ENCODE measurements at regions not wholly inside any gene's neighbourhood (a gene's known extent, or its start where the extent isn't known, plus 50 kb on each side); places are given as distances from the start of the nearest gene placed in this dataset.
"Not testable (repeated sequence)": the region's sequence is repeated elsewhere in the genome, so short reads cannot be mapped to it uniquely, and the experiment has no call there.

DNA sequence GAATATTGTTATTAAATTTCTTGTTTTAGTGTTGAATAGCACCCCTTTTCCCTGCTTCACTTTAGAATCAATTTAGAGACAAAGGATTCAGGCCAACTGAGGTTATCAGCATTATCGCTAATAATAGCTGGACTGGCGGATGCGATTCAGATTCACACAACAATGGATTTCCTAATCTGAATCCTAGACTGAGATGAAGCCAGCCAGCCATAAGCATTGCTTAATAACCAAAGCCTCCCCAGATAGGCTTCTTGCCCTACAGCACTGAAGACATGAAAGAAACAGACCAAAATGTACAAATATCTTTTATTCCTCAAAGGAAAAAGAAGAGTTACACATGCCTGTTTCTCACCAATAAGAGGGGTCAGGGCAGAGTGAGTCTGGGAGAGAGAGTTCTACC is 94.0 kb upstream of the FBXO28 start:
- ATAC-seq (replicated peaks in 6 of 8); in situ Hi-C loops (cut with MboI; ENCODE audit: low pct_unique_long_range_greater_than_20kb in 2 of 9, low sequenced_read_pairs in 9 of 9, unreplicated experiment in 9 of 9); H3K4me1 ChIP-seq (replicated peaks in 1 of 2); H3K27ac ChIP-seq; H3K4me3 ChIP-seq: not testable (repeated sequence)
- WGBS, 10 experiments, result no CpG with 5 or more reads among the region's 3 CpGs

GRCh38 chr1:224015782-224016181 is 98.1 kb upstream of the FBXO28 start:
- 82 to 100% (median 95%) methylated on average over 2 to 8 of the region's 8 CpGs for WGBS, 10 experiments
- H3K4me1 ChIP-seq (replicated peaks in 1 of 2); ATAC-seq (replicated peaks in 6 of 8); H3K27ac ChIP-seq; H3K4me3 ChIP-seq; in situ Hi-C loops (cut with MboI; ENCODE audit: low pct_unique_long_range_greater_than_20kb in 2 of 9, low sequenced_read_pairs in 9 of 9, unreplicated experiment in 9 of 9): not testable (repeated sequence)

- Histone ChIP-seq H3K4me1 (replicated peaks in 1 of 2) (no peaks in the 10 kb centered on the region), H3K4me3 (no peak overlapping the region), H3K27ac (no peak overlapping the region)
- in situ Hi-C loops (cut with MboI; ENCODE audit: low pct_unique_long_range_greater_than_20kb in 2 of 9, low sequenced_read_pairs in 9 of 9, unreplicated experiment in 9 of 9), result no loop called here
- 73 to 86% (median 81%) methylated on average over 6 to 7 of the region's 7 CpGs for WGBS, 10 experiments
- ATAC-seq (replicated peaks in 6 of 8), result no peak
These were observed 99.6 kb upstream of the FBXO28 start for GRCh38 chr1:224014330-224014649.

GRCh38 chr1:224013626-224014329 is 100.1 kb upstream of the FBXO28 start:
- H3K4me3 ChIP-seq; ATAC-seq (replicated peaks in 6 of 8); in situ Hi-C loops (cut with MboI; ENCODE audit: low pct_unique_long_range_greater_than_20kb in 2 of 9, low sequenced_read_pairs in 9 of 9, unreplicated experiment in 9 of 9); H3K4me1 ChIP-seq (replicated peaks in 1 of 2); H3K27ac ChIP-seq: not testable (repeated sequence)
- WGBS, 10 experiments, result 85 to 91% (median 88%) methylated on average over 26 to 28 of the region's 28 CpGs

DNA sequence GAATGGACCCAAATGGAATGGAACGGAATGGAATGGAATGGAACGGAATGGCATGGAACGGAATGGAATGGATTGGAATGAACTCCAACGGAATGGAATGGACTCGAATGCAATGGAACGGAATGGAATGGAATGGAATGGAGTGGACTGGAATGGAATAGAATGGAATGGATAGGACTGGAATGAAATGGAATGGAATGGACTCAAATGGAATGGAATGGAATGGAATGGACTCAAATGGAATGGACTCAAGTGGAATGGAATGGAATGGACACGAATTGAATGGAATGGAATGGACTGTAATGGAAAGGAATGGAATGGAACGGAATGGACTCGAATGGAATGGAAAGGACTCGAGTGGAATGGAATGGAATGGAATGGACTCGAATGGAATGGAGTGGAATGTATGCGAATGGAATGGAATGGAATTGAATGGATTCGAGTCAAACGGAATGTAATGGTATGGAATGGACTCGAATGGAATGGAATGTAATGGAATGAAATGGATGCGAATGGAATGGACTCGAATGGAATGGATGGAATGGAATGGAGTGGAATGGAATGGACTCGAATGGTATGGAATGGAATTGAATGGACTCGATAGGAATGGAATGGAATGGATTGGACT is 101.0 kb upstream of the FBXO28 start:
- H3K27ac ChIP-seq; in situ Hi-C loops (cut with MboI; ENCODE audit: low pct_unique_long_range_greater_than_20kb in 2 of 9, low sequenced_read_pairs in 9 of 9, unreplicated experiment in 9 of 9); H3K4me1 ChIP-seq (replicated peaks in 1 of 2); ATAC-seq (replicated peaks in 6 of 8); H3K4me3 ChIP-seq: not testable (repeated sequence)
- WGBS, 10 experiments, result 89 to 92% (median 91%) methylated on average over 19 of the region's 19 CpGs

- ATAC-seq (replicated peaks in 6 of 8); H3K4me3 ChIP-seq; in situ Hi-C loops (cut with MboI; ENCODE audit: low pct_unique_long_range_greater_than_20kb in 2 of 9, low sequenced_read_pairs in 9 of 9, unreplicated experiment in 9 of 9); H3K4me1 ChIP-seq (replicated peaks in 1 of 2); H3K27ac ChIP-seq: not testable (repeated sequence)
- WGBS, 10 experiments, result 79 to 91% (median 83%) methylated on average over 12 to 15 of the region's 15 CpGs
These were observed 101.7 kb upstream of the FBXO28 start for GRCh38 chr1:224012162-224012561.

DNA sequence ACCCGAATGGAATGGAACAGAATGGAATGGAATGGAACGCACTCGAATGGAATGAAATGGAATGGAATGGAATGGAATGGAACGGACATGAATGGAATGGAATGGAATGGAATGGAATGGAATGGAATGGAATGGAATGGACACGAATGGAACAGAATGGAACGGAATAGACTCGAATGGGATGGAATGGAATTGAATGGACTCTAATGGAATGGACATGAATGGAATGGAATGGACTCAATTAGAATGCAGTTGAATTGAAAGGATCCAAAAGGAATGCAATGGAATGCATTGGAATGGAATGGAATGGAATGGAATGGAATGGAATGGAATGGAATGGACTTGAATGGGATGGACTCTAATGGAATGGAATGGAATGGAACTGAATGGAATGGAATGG is 102.2 kb upstream of the FBXO28 start:
- WGBS, 10 experiments, result 84 to 98% (median 93%) methylated on average over 3 to 7 of the region's 7 CpGs
- H3K27ac ChIP-seq; ATAC-seq (replicated peaks in 6 of 8); in situ Hi-C loops (cut with MboI; ENCODE audit: low pct_unique_long_range_greater_than_20kb in 2 of 9, low sequenced_read_pairs in 9 of 9, unreplicated experiment in 9 of 9); H3K4me3 ChIP-seq; H3K4me1 ChIP-seq (replicated peaks in 1 of 2): not testable (repeated sequence)

DNA sequence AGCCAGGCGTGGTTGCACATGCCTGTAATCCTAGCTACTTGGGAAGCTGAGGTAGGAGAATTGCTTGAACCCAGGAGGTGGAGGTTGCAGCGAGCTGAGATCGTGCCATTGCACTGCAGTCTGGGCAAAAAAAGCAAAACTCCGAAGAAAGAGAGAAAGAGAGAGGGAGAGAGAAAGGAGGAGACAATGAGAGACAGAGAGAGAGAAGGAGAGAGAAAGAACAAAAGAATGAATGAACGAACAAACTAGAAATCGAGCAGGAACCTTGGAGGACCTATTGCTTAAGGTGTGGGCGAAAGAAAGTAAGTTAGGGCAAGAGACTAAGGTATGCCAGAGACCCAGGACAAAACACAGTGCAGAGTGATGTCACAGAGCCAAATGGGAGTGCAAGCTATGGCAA is 102.8 kb upstream of the FBXO28 start:
- H3K27ac ChIP-seq; H3K4me3 ChIP-seq; ATAC-seq (replicated peaks in 6 of 8); H3K4me1 ChIP-seq (replicated peaks in 1 of 2); in situ Hi-C loops (cut with MboI; ENCODE audit: low pct_unique_long_range_greater_than_20kb in 2 of 9, low sequenced_read_pairs in 9 of 9, unreplicated experiment in 9 of 9): not testable (repeated sequence)
- 80 to 100% (median 96%) methylated on average over 1 to 7 of the region's 7 CpGs; no CpG with 5 or more reads in 1 of the 10 experiments for WGBS, 10 experiments

DNA sequence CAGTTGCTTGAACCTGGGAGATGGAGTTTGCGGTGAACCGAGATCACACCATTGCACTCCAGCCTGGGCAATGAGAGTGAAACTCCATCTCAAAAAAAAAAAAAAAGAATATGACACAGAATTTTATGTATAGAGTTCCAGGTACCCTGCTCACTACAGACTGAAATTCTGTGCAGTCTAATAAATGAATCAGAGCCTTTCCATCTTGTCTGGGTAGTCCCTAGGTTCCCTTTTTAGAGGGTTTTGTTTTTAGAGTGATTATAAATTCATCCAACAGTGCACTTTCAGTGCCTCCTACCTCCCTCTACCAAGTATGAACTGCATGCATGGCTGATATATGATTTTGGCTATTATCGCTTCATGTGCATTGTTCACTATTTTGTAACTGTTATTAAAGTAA is 107.9 kb upstream of the FBXO28 start:
- in situ Hi-C loops (cut with MboI; ENCODE audit: low pct_unique_long_range_greater_than_20kb in 2 of 9, low sequenced_read_pairs in 9 of 9, unreplicated experiment in 9 of 9), result not testable (repeated sequence)
- WGBS, 10 experiments, result 100% methylated on average over 1 to 3 of the region's 3 CpGs; no CpG with 5 or more reads in 4 of the 10 experiments

GRCh38 chr1:224004552-224005315 is 109.2 kb upstream of the FBXO28 start:
- H3K4me1 ChIP-seq (replicated peaks in 1 of 2); in situ Hi-C loops (cut with MboI; ENCODE audit: low pct_unique_long_range_greater_than_20kb in 2 of 9, low sequenced_read_pairs in 9 of 9, unreplicated experiment in 9 of 9); ATAC-seq (replicated peaks in 6 of 8); H3K27ac ChIP-seq; H3K4me3 ChIP-seq: not testable (repeated sequence)
- WGBS, 10 experiments, result 0 to 100% (median 80%) methylated on average over 1 to 4 of the region's 4 CpGs; no CpG with 5 or more reads in 2 of the 10 experiments

More for the DNA sequence above, 107.9 kb upstream of the FBXO28 start:
- H3K4me3 ChIP-seq; H3K27ac ChIP-seq; ATAC-seq (replicated peaks in 6 of 8); H3K4me1 ChIP-seq (replicated peaks in 1 of 2): not testable (repeated sequence)

DNA sequence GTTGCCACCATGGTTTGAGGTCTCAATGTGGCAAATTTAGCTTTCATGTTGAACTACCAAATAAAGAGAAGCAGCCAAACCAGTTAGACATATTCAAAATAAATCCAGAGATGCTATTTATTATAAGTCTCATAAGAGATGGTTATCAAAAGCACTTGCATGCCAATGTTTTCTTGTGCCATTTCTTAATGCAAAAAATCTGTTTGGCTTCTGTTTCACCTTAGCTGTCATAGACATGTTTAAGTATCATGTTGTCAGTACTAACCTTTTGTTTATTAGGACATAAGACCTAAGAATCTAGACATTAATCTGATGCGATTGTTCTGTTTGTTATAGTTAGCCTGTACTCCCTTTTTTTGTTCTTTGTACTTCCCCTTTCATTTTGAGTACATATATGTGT is 110.0 kb upstream of the FBXO28 start:
- H3K4me3 ChIP-seq; in situ Hi-C loops (cut with MboI; ENCODE audit: low pct_unique_long_range_greater_than_20kb in 2 of 9, low sequenced_read_pairs in 9 of 9, unreplicated experiment in 9 of 9); ATAC-seq (replicated peaks in 6 of 8); H3K27ac ChIP-seq; H3K4me1 ChIP-seq (replicated peaks in 1 of 2): not testable (repeated sequence)
- 0 to 17% (median 0%) methylated on average over 1 of the region's 1 CpG; no CpG with 5 or more reads in 5 of the 10 experiments for WGBS, 10 experiments

DNA sequence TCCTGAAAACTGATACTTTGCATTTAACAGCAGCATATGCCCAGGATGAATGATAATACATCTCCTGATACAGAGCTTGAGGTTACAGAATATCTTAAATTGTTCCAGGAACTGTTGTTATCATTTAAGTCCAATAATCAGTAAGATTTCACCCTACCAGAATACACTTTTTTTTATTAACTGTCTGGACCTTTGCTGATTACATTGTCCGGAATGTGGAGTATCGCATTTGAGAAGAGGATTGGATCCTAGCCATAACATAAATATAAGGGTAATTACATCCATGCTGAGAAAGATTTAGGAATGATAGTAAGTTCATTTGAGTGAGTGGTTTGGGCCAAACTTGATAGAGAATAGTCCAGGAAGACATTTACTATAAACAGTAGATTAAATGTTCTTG is 112.2 kb upstream of the FBXO28 start:
- H3K4me1 ChIP-seq (replicated peaks in 1 of 2); in situ Hi-C loops (cut with MboI; ENCODE audit: low pct_unique_long_range_greater_than_20kb in 2 of 9, low sequenced_read_pairs in 9 of 9, unreplicated experiment in 9 of 9); ATAC-seq (replicated peaks in 6 of 8); H3K4me3 ChIP-seq; H3K27ac ChIP-seq: not testable (repeated sequence)
- WGBS, 10 experiments, result 94 to 100% (median 100%) methylated on average over 1 to 2 of the region's 2 CpGs; no CpG with 5 or more reads in 6 of the 10 experiments

- in situ Hi-C loops (cut with MboI; ENCODE audit: low pct_unique_long_range_greater_than_20kb in 2 of 9, low sequenced_read_pairs in 9 of 9, unreplicated experiment in 9 of 9); ATAC-seq (replicated peaks in 6 of 8); H3K4me1 ChIP-seq (replicated peaks in 1 of 2); H3K27ac ChIP-seq; H3K4me3 ChIP-seq: not testable (repeated sequence)
- 0 to 100% (median 76%) methylated on average over 1 to 3 of the region's 4 CpGs; no CpG with 5 or more reads in 2 of the 10 experiments for WGBS, 10 experiments
These were observed 114.2 kb upstream of the FBXO28 start for GRCh38 chr1:223999761-224000160.

Measured in motor neuron (in vitro differentiated cells).